HCT116 (cell line): ENCODE measurements at regions not wholly inside any gene's neighbourhood (a gene's known extent, or its start where the extent isn't known, plus 50 kb on each side); places are given as distances from the start of the nearest gene placed in this dataset.
A peak's percentile ranks its signal among the peaks of the same experiment; 100 is the strongest.

Experiments
- ATAC-seq: fragments of 200-7000 bp; cut with Tn5 transposase; 2 replicates; pipeline ENCODE4 v1.9.1; 2020; ENCODE audit warnings: mild to moderate bottlenecking, moderate library complexity
- BruUV-seq: library from RNA; stranded (reverse); fragments of 400-500 nt; replicated peaks from 2 replicates; lab custom pipeline; 2021; lab: Mats Ljungman, UMichigan
- CTCF ChIA-PET: fragments of 300-600 bp; sonication (Branson Sonifier 250); formaldehyde crosslinking; loops from one replicate; lab custom pipeline; 2021; ENCODE audit warnings: antibody characterized with exemption; lab: Charles Lee
- POLR2A ChIA-PET: fragments of 300-600, 350-600 bp; sonication (Branson Sonifier 250); formaldehyde crosslinking; loops from one replicate; lab custom pipeline; 2021; ENCODE audit warnings: antibody characterized with exemption; lab: Charles Lee
- RAD21 ChIA-PET, 2 experiments: fragments of 300-600 bp; sonication (Branson Sonifier 250); formaldehyde crosslinking; loops; one replicate each; lab custom pipeline; 2023; ENCODE audit warnings: low total read pairs in 2 of 2; ENCODE audit not compliant: uncharacterized antibody in 2 of 2, unreplicated experiment in 2 of 2, low non-redundant PET in 1 of 2; lab: Charles Lee
- DNase-seq: peaks from one replicate; pipeline ENCODE4 v3.0.0-alpha.2; 2010; ENCODE audit warnings: low read depth, low spot score
- H2AFZ ChIP-seq: fragments of 200-600 bp; shearing (Covaris generic), sonication (generic); 2 replicates; pipeline ENCODE4 v1.6.1; 2017; ENCODE audit warnings: low read depth, mixed run types, mixed read lengths, antibody characterized with exemption, low read length; ENCODE audit not compliant: poor library complexity, severe bottlenecking
- H3K27ac ChIP-seq: 2 replicates; pipeline ENCODE4 v1.5.1; 2012; ENCODE audit warnings: low read depth, low read length
- H3K27me3 ChIP-seq: fragments of 200-600 bp; sonication (generic); 2 replicates; pipeline ENCODE4 v1.6.1; 2016; ENCODE audit warnings: mixed run types, low read length, mixed read lengths; ENCODE audit not compliant: insufficient read depth
- H3K36me3 ChIP-seq, 2 experiments: fragments of 200-500 bp in 1 of 2; fragments of 200-600 bp in 1 of 2; sonication (Bioruptor generic) in 1 of 2; sonication (generic) in 1 of 2; 2 replicates each; pipeline versions ENCODE4 v1.5.1 to v1.6.1; 2014 to 2016; ENCODE audit warnings: low read length in 2 of 2, inconsistent platforms in 1 of 2, mixed read lengths in 1 of 2, mixed run types in 1 of 2; ENCODE audit not compliant: insufficient read depth in 2 of 2, control insufficient read depth in 1 of 2
- H3K4me1 ChIP-seq, 2 experiments: fragments of 200-600 bp in 1 of 2; sonication (generic) in 1 of 2; 2 replicates each; pipeline versions ENCODE4 v1.5.1 to v1.6.1; 2012 to 2017; ENCODE audit warnings: low read length in 2 of 2, inconsistent platforms in 1 of 2, mild to moderate bottlenecking in 1 of 2, mixed read lengths in 1 of 2, mixed run types in 1 of 2, moderate library complexity in 1 of 2; ENCODE audit not compliant: insufficient read depth in 2 of 2, control insufficient read depth in 1 of 2
- H3K4me2 ChIP-seq: fragments of 200-600 bp; sonication (generic); 2 replicates; pipeline ENCODE4 v1.6.1; 2017; ENCODE audit warnings: mixed run types, low read length, mixed read lengths
- H3K4me3 ChIP-seq, 2 experiments: fragments of 200-600 bp in 1 of 2; sonication (generic) in 1 of 2; replicated peaks in 1 of 2; 2 replicates each; pipeline ENCODE4 v1.5.1; 2011 to 2016; ENCODE audit warnings: low read length in 2 of 2, control low read depth in 1 of 2, low read depth in 1 of 2, mild to moderate bottlenecking in 1 of 2, mixed read lengths in 1 of 2, mixed run types in 1 of 2
- H3K79me2 ChIP-seq: fragments of 200-600 bp; sonication (generic); 2 replicates; pipeline ENCODE4 v1.6.1; 2017; ENCODE audit warnings: mild to moderate bottlenecking, mixed run types, low read length, moderate library complexity, mixed read lengths; ENCODE audit not compliant: insufficient read depth
- H3K9ac ChIP-seq: fragments of 200-600 bp; sonication (generic); 2 replicates; pipeline ENCODE4 v1.6.1; 2016; ENCODE audit warnings: low read length, mixed read lengths
- H3K9me2 ChIP-seq: fragments of 200-600 bp; sonication (generic), shearing (Covaris generic); 2 replicates; pipeline ENCODE4 v1.6.1; 2017; ENCODE audit warnings: mixed run types, mild to moderate bottlenecking, moderate library complexity; ENCODE audit not compliant: insufficient read depth
- H3K9me3 ChIP-seq, 2 experiments: fragments of 200-500 bp in 1 of 2; fragments of 200-600 bp in 1 of 2; sonication (Bioruptor generic) in 1 of 2; sonication (generic) in 1 of 2; 2 replicates each; pipeline ENCODE4 v1.6.1; 2014 to 2017; ENCODE audit warnings: low read length in 2 of 2, mixed read lengths in 2 of 2, inconsistent platforms in 1 of 2, low read depth in 1 of 2, mild to moderate bottlenecking in 1 of 2, mixed run types in 1 of 2, moderate library complexity in 1 of 2; ENCODE audit not compliant: control insufficient read depth in 1 of 2, insufficient read depth in 1 of 2
- H4K20me1 ChIP-seq: fragments of 200-600 bp; sonication (generic), shearing (Covaris generic); 2 replicates; pipeline ENCODE4 v1.6.1; 2017; ENCODE audit warnings: mixed run types, mild to moderate bottlenecking, moderate library complexity; ENCODE audit not compliant: insufficient read depth
- CBX3 ChIP-seq: IDR thresholded peaks from 2 replicates; pipeline ENCODE4 v1.6.1; 2012; ENCODE audit warnings: low read depth
- CEBPB ChIP-seq: IDR thresholded peaks from 2 replicates; pipeline ENCODE4 v1.6.1; 2012; ENCODE audit warnings: low read depth
- EGR1 ChIP-seq: IDR thresholded peaks from 2 replicates; pipeline ENCODE4 v1.6.1; 2012; ENCODE audit warnings: low read depth
- ELF1 ChIP-seq: IDR thresholded peaks from 2 replicates; pipeline ENCODE4 v1.6.1; 2012; ENCODE audit warnings: low read depth, borderline replicate concordance
- EZH2 ChIP-seq: fragments of 200-600 bp; sonication (generic); IDR thresholded peaks from 2 replicates; pipeline ENCODE4 v1.6.1; 2017; ENCODE audit warnings: antibody characterized with exemption, mixed run types
- EZH2phosphoT487 ChIP-seq: fragments of 200-600 bp; IDR thresholded peaks from 2 replicates; pipeline ENCODE4 v1.6.1; 2018; ENCODE audit warnings: antibody characterized with exemption, borderline replicate concordance
- FOSL1 ChIP-seq: IDR thresholded peaks from 2 replicates; pipeline ENCODE4 v1.6.1; 2012; ENCODE audit warnings: low read depth
- JUND ChIP-seq: IDR thresholded peaks from 2 replicates; pipeline ENCODE4 v1.6.1; 2012
- POLR2AphosphoS5 ChIP-seq: IDR thresholded peaks from 2 replicates; pipeline ENCODE4 v1.6.1; 2011; ENCODE audit warnings: mild to moderate bottlenecking, low read depth, low read length, moderate library complexity
- SIN3A ChIP-seq: IDR thresholded peaks from 2 replicates; pipeline ENCODE4 v1.6.1; 2012; ENCODE audit warnings: low read depth
- SRF ChIP-seq: IDR thresholded peaks from 2 replicates; pipeline ENCODE4 v1.6.1; 2012; ENCODE audit warnings: low read depth
- YY1 ChIP-seq: IDR thresholded peaks from 2 replicates; pipeline ENCODE4 v1.6.1; 2011; ENCODE audit warnings: low read length, low read depth, moderate library complexity, mild to moderate bottlenecking; ENCODE audit not compliant: insufficient replicate concordance; ENCODE audit errors: extremely low read depth
- ZNF274 ChIP-seq: fragments of 200-500 bp; sonication (Bioruptor generic); IDR thresholded peaks from 2 replicates; pipeline ENCODE4 v1.6.1; 2014; ENCODE audit warnings: mild to moderate bottlenecking, low read depth, low read length, inconsistent platforms
- intact Hi-C: fragments of 100-400 bp; cut with micrococcal nuclease; formaldehyde crosslinking; loops from 2 replicates; pipeline ENCODE4 v1.10.0; 2022

- TF ChIP-seq ZNF274, result no peak
Measured at GRCh38 chr1:209399800-209400199, 183.7 kb upstream of the CAMK1G start (continued).

- ChIA-PET CTCF (no interaction called here), POLR2A (no interaction called here), RAD21 (no interaction called here)
- intact Hi-C loops, result no loop called here
- H3K79me2 ChIP-seq, result no peaks in the 10 kb centered on the region
- H3K4me3 ChIP-seq, result no peak overlapping the region
- H3K27ac ChIP-seq, result no peak overlapping the region
- no peak overlapping the region for H3K4me2 ChIP-seq
- no peaks in the 10 kb centered on the region for H3K9me3 ChIP-seq
- DNase-seq, result no peak
- H3K27me3 ChIP-seq, result no peaks in the 10 kb centered on the region; the same call in 1 of the 2 replicates
- no peak overlapping the region for H2AFZ ChIP-seq
- BruUV-seq, result no TSS peak
- H3K9ac ChIP-seq, result no peak overlapping the region
- TF ChIP-seq YY1 (no peak), EZH2phosphoT487 (no peak), FOSL1 (no peak), CEBPB (no peak), SRF (no peak), CBX3 (no peak), EZH2 (no peak)
- peaks cover 10 to 50% of the 10 kb centered on the region in 2 experiments for H3K4me1 ChIP-seq
- H4K20me1 ChIP-seq, result no peaks in the 10 kb centered on the region
- no peak for ATAC-seq
- H3K36me3 ChIP-seq, result no peaks in the 10 kb centered on the region
- no peaks in the 10 kb centered on the region for H3K9me2 ChIP-seq
Measured at GRCh38 chr1:209400351-209401220, 182.9 kb upstream of the CAMK1G start.

GRCh38 chr1:209402697-209403096 lies 180.8 kb upstream of the CAMK1G start:
- peaks cover 10 to 54% of the 10 kb centered on the region in 2 experiments for H3K4me1 ChIP-seq
- BruUV-seq, result no TSS peak
- H3K9me2 ChIP-seq, result no peaks in the 10 kb centered on the region
- DNase-seq (no peak), ATAC-seq (no peak)
- H3K79me2 ChIP-seq, result no peaks in the 10 kb centered on the region
- no peak overlapping the region for H3K27ac ChIP-seq
- H3K9ac ChIP-seq, result no peak overlapping the region
- RAD21 ChIA-PET, result no interaction called here
- POLR2A ChIA-PET, result interaction anchor here (0.7 kb wide), 1 partner anchor 36 kb away, joined by 3 read pairs; no protein-coding TSS in a partner anchor
- no peaks in the 10 kb centered on the region for H3K36me3 ChIP-seq
- H2AFZ ChIP-seq, result no peak overlapping the region
- no peaks in the 10 kb centered on the region for H3K9me3 ChIP-seq
- CTCF ChIA-PET, result no interaction called here
- no peaks in the 10 kb centered on the region for H3K27me3 ChIP-seq
- intact Hi-C loops, result no loop called here
- no peaks in the 10 kb centered on the region for H4K20me1 ChIP-seq
- no peak overlapping the region for H3K4me2 ChIP-seq
- no peak overlapping the region for H3K4me3 ChIP-seq
- TF ChIP-seq EGR1 (no peak), JUND (peak; percentile 16; the same call in 1 of the 2 replicates), POLR2AphosphoS5 (no peak), SIN3A (no peak), FOSL1 (0 out of 2 replicates have a peak, but pooled peaks have one; percentile 27), ELF1 (no peak)
